Activated T-helper 17 cell treated with anti-CD3 and anti-CD28 coated beads, Interleukin-2, amount 50 U/mL, for 72 hours (primary cell): ENCODE measurements at regions not wholly inside any gene's neighbourhood (a gene's known extent, or its start where the extent isn't known, plus 50 kb on each side); places are given as distances from the start of the nearest gene placed in this dataset.
"Not testable (repeated sequence)": the region's sequence is repeated elsewhere in the genome, so short reads cannot be mapped to it uniquely, and the experiment has no call there.

Source experiments
- ATAC-seq: fragments of 150-1000 bp; cut with Tn5 transposase; replicated peaks from 2 replicates; pipeline ENCODE4 v1.10.0; 2021; ENCODE audit warnings: mild to moderate bottlenecking, moderate library complexity
- H3K27ac Mint-ChIP-seq: one replicate; pipeline ENCODE4 v1.8.0; 2022; ENCODE audit warnings: mixed read lengths
- H3K27me3 Mint-ChIP-seq: one replicate; pipeline ENCODE4 v1.8.0; 2022; ENCODE audit warnings: mixed read lengths
- H3K36me3 Mint-ChIP-seq: one replicate; pipeline ENCODE4 v1.8.0; 2022; ENCODE audit warnings: low read depth, mild to moderate bottlenecking, mixed read lengths
- H3K4me1 Mint-ChIP-seq: one replicate; pipeline ENCODE4 v1.8.0; 2022; ENCODE audit warnings: mixed read lengths
- H3K4me3 Mint-ChIP-seq: one replicate; pipeline ENCODE4 v1.8.0; 2022; ENCODE audit warnings: mild to moderate bottlenecking, mixed read lengths
- H3K9me3 Mint-ChIP-seq: one replicate; pipeline ENCODE4 v1.8.0; 2022; ENCODE audit warnings: mixed read lengths

GRCh38 chr1:79517470-79518224, 511.1 kb upstream of the ADGRL4 start:
- no peak for ATAC-seq
- no peaks in the 10 kb centered on the region for H3K36me3 Mint-ChIP-seq
- no peak overlapping the region for H3K4me3 Mint-ChIP-seq
- no peaks in the 10 kb centered on the region for H3K4me1 Mint-ChIP-seq
- H3K27ac Mint-ChIP-seq, result no peak overlapping the region
- peaks cover 4% of the 10 kb centered on the region for H3K9me3 Mint-ChIP-seq
- H3K27me3 Mint-ChIP-seq, result no peaks in the 10 kb centered on the region

GRCh38 chr1:79507770-79508169, 501.2 kb upstream of the ADGRL4 start:
- ATAC-seq, result no peak
- Mint-ChIP-seq H3K27ac (no peak overlapping the region), H3K4me1 (no peaks in the 10 kb centered on the region), H3K27me3 (no peaks in the 10 kb centered on the region), H3K36me3 (no peaks in the 10 kb centered on the region), H3K9me3 (peaks cover 6% of the 10 kb centered on the region), H3K4me3 (no peak overlapping the region)

GRCh38 chr1:79501153-79501552, 494.6 kb upstream of the ADGRL4 start:
- H3K4me3 Mint-ChIP-seq, result no peak overlapping the region
- H3K4me1 Mint-ChIP-seq, result no peaks in the 10 kb centered on the region
- H3K27me3 Mint-ChIP-seq, result no peaks in the 10 kb centered on the region
- no peak overlapping the region for H3K27ac Mint-ChIP-seq
- no peak for ATAC-seq
- no peaks in the 10 kb centered on the region for H3K36me3 Mint-ChIP-seq
- no peaks in the 10 kb centered on the region for H3K9me3 Mint-ChIP-seq

GRCh38 chr1:79499541-79499940, 493.0 kb upstream of the ADGRL4 start:
- Mint-ChIP-seq H3K4me1 (no peaks in the 10 kb centered on the region), H3K36me3 (no peaks in the 10 kb centered on the region), H3K9me3 (no peaks in the 10 kb centered on the region), H3K27ac (no peak overlapping the region), H3K4me3 (no peak overlapping the region), H3K27me3 (no peaks in the 10 kb centered on the region)
- no peak for ATAC-seq

GRCh38 chr1:79497193-79497773, 490.8 kb upstream of the ADGRL4 start:
- Mint-ChIP-seq H3K9me3 (peaks cover 4% of the 10 kb centered on the region), H3K27me3 (peaks cover 2% of the 10 kb centered on the region), H3K36me3 (no peaks in the 10 kb centered on the region), H3K4me3 (no peak overlapping the region), H3K27ac (no peak overlapping the region), H3K4me1 (no peaks in the 10 kb centered on the region)
- ATAC-seq, result no peak

- no peak overlapping the region for H3K27ac Mint-ChIP-seq
- no peaks in the 10 kb centered on the region for H3K36me3 Mint-ChIP-seq
- H3K4me1 Mint-ChIP-seq, result no peaks in the 10 kb centered on the region
- H3K27me3 Mint-ChIP-seq, result peaks cover 2% of the 10 kb centered on the region
- no peak overlapping the region for H3K4me3 Mint-ChIP-seq
- H3K9me3 Mint-ChIP-seq, result peaks cover 5% of the 10 kb centered on the region
- ATAC-seq, result no peak
These were observed 489.6 kb upstream of the ADGRL4 start for GRCh38 chr1:79496129-79496528.

- H3K4me1 Mint-ChIP-seq, H3K36me3 Mint-ChIP-seq, ATAC-seq, H3K27me3 Mint-ChIP-seq, H3K27ac Mint-ChIP-seq, H3K4me3 Mint-ChIP-seq: not testable (repeated sequence)
- H3K9me3 Mint-ChIP-seq, result peaks cover 16% of the 10 kb centered on the region
These were observed 487.2 kb upstream of the ADGRL4 start for GRCh38 chr1:79493702-79494101.

GRCh38 chr1:79488572-79489121, 482.1 kb upstream of the ADGRL4 start:
- H3K4me1 Mint-ChIP-seq, H3K36me3 Mint-ChIP-seq, H3K27me3 Mint-ChIP-seq, H3K4me3 Mint-ChIP-seq, ATAC-seq, H3K27ac Mint-ChIP-seq: not testable (repeated sequence)
- H3K9me3 Mint-ChIP-seq, result peaks cover 16% of the 10 kb centered on the region

- no peak overlapping the region for H3K4me3 Mint-ChIP-seq
- no peaks in the 10 kb centered on the region for H3K27me3 Mint-ChIP-seq
- H3K27ac Mint-ChIP-seq, result no peak overlapping the region
- ATAC-seq, result no peak
- H3K4me1 Mint-ChIP-seq, result no peaks in the 10 kb centered on the region
- no peaks in the 10 kb centered on the region for H3K36me3 Mint-ChIP-seq
- peaks cover 3% of the 10 kb centered on the region for H3K9me3 Mint-ChIP-seq
These were observed 472.3 kb upstream of the ADGRL4 start for GRCh38 chr1:79478728-79479373.

- H3K36me3 Mint-ChIP-seq, result no peaks in the 10 kb centered on the region
- H3K9me3 Mint-ChIP-seq, result peaks cover 3% of the 10 kb centered on the region
- no peaks in the 10 kb centered on the region for H3K27me3 Mint-ChIP-seq
- ATAC-seq, result no peak
- no peak overlapping the region for H3K4me3 Mint-ChIP-seq
- H3K27ac Mint-ChIP-seq, result no peak overlapping the region
- H3K4me1 Mint-ChIP-seq, result no peaks in the 10 kb centered on the region
These were observed 471.6 kb upstream of the ADGRL4 start for GRCh38 chr1:79478160-79478559.

- H3K9me3 Mint-ChIP-seq, result no peaks in the 10 kb centered on the region
- no peak for ATAC-seq
- H3K4me3 Mint-ChIP-seq, result no peak overlapping the region
- H3K27me3 Mint-ChIP-seq, result no peaks in the 10 kb centered on the region
- no peaks in the 10 kb centered on the region for H3K36me3 Mint-ChIP-seq
- H3K27ac Mint-ChIP-seq, result no peak overlapping the region
- H3K4me1 Mint-ChIP-seq, result no peaks in the 10 kb centered on the region
These were observed 465.6 kb upstream of the ADGRL4 start for GRCh38 chr1:79472067-79472656.

- no peak for ATAC-seq
- Mint-ChIP-seq H3K9me3 (no peaks in the 10 kb centered on the region), H3K36me3 (no peaks in the 10 kb centered on the region), H3K4me3 (no peak overlapping the region), H3K27me3 (no peaks in the 10 kb centered on the region), H3K4me1 (no peaks in the 10 kb centered on the region), H3K27ac (no peak overlapping the region)
These were observed 462.6 kb upstream of the ADGRL4 start for GRCh38 chr1:79469139-79469538.

GRCh38 chr1:79460773-79461436, 454.4 kb upstream of the ADGRL4 start:
- ATAC-seq, result no peak
- peaks cover 4% of the 10 kb centered on the region for H3K9me3 Mint-ChIP-seq
- no peak overlapping the region for H3K27ac Mint-ChIP-seq
- H3K36me3 Mint-ChIP-seq, result no peaks in the 10 kb centered on the region
- no peaks in the 10 kb centered on the region for H3K27me3 Mint-ChIP-seq
- H3K4me3 Mint-ChIP-seq, result no peak overlapping the region
- H3K4me1 Mint-ChIP-seq, result no peaks in the 10 kb centered on the region

- Mint-ChIP-seq H3K4me1 (no peaks in the 10 kb centered on the region), H3K27ac (no peak overlapping the region), H3K4me3 (no peak overlapping the region), H3K27me3 (no peaks in the 10 kb centered on the region), H3K9me3 (peaks cover 4% of the 10 kb centered on the region), H3K36me3 (no peaks in the 10 kb centered on the region)
- ATAC-seq, result no peak
These were observed 451.2 kb upstream of the ADGRL4 start for GRCh38 chr1:79457562-79458224.
